Suppressor macrophage treated with lipopolysaccharide for 1 hour (primary cell): ENCODE measurements at regions not wholly inside any gene's neighbourhood (a gene's known extent, or its start where the extent isn't known, plus 50 kb on each side); places are given as distances from the start of the nearest gene placed in this dataset.
"Not testable (repeated sequence)": the region's sequence is repeated elsewhere in the genome, so short reads cannot be mapped to it uniquely, and the experiment has no call there.

Experiments
- DNase-seq, 3 donors: peaks; one replicate each; pipeline ENCODE4 v3.0.0-alpha.2; 2020 to 2022

DNA sequence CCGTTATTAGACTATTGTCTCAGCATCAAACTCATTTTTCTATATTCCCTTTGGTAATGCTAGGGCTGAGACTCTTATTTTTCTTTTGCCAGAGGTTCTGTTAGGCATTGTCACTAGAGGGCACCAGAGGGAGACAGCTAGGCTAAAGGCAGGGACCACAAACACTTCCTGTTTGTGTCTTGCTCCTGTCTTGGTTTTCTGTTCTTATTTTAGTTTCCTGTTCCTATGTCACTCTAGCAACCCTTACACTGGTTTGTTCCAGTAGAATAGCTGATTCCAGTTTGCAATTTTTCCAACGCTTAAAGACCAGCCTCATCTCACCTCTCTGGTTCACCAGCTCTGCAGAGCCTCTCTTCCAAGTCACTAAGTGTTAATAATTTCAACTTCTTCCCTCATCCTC lies 772.0 kb downstream of the DIAPH3 start:
- DNase-seq = peak; percentile 81 to 86 (median 83)

DNA sequence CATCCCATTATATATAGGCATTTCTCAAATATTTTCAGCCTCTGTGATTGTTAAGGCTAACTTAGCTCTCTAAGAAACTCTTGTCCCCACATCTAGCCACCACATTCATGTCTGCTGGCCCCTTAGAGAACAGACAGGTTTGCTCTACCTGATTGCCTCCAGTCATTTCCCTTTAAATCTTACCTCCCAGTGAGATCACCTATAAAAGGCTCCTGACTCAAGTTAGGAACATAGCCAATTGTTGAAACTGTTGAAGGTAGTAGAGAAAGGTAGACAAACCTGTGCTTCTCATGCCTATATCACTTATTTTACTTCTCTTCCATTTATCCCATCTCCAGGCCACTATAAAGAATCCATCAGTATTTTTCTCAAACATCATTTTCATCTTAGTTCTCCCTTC lies 771.4 kb downstream of the DIAPH3 start:
- DNase-seq = no peak

DNA sequence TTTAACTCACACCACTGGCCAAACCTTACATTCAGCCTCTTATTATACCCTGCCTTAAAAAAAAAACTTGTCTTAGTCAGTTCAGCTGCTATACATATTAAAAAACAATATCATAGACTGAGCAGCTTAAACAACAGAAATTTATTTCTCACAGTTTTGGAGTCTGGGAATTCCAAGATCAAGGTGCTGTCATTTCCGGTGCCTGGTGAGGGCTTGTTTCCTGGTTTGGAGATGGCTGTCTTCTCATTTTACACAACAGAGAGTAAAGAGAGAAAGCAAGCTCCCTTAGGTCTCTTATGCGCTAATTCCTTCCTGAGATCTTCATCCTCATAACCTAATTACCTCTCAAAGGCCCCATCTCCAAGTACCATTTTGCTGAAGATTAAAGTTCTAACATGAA lies 769.2 kb downstream of the DIAPH3 start:
- no peak for DNase-seq

DNA sequence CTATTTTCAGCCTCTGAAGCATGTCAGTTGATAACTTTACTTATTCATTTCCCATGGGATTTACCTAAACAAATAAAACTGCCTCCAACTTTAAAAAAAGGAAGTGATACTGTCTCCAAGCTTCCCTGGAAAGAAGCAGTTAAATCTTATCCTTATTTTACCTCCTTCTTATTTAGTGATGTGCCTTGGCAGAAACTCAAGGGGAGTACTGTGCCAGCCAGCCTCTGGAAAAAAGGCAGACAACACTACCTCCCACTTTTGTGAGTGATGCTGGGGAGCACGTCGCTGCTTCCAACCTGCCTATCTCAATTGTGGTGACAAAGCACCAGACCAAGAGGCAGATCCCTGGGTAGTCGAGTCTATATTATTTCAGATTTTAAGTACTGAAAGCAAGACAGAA lies 765.6 kb downstream of the DIAPH3 start:
- DNase-seq = no peak

DNA sequence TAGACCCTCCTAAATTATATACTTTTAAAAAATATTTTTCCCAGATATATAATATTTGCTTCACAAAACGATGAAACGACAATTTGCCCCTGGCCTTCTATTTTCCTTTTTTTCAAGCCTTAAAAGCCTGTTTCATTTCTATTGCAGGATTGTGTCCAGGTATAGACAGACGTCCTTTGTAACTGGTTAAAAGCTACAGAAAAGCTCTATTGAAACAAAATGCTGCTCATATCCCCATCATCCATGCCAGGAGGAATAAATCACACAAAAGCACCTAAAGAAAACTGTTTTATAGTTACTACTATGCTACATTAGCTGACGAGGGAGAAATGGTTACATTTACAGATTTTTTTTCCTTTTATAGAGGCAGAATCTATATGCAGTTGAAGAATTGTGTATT lies 765.1 kb downstream of the DIAPH3 start:
- no peak for DNase-seq

DNA sequence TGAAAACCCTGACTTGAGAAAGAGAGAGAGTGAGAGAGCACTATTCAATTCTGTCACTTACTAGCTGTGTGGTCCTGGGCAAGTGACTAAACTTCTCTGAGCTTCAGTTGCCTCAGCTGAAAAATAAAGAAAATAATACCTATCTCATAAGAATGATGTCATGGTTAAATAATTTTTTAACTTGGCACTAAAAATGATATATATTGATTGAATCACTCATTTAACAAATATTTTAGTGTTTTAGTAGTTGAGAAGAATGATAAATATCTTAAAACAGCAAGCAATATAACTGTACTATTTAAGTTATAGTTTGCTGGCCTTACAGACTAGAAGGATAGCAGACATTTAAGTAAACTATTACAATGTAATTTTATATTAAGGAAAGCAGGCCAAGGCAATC lies 764.2 kb downstream of the DIAPH3 start:
- DNase-seq = no peak

DNA sequence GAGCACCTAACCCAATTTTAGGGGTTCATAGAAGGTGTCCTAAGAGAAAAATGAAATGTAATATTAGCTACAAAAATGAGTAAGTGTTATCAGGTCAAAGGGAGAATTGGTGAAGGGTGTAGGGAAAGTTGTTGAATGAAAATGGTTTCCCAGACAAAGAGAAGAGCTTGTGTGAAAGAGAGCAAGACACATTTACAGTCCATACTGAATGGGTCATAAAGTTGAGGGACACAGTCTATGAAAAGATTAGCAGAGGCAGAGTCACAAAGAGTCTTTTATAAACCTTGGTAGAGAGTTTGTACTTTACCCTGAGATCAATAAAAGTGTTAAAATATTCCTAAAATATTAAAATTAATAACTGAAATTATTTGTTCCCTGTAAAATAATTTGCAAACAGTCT lies 759.4 kb downstream of the DIAPH3 start:
- DNase-seq = no peak

DNA sequence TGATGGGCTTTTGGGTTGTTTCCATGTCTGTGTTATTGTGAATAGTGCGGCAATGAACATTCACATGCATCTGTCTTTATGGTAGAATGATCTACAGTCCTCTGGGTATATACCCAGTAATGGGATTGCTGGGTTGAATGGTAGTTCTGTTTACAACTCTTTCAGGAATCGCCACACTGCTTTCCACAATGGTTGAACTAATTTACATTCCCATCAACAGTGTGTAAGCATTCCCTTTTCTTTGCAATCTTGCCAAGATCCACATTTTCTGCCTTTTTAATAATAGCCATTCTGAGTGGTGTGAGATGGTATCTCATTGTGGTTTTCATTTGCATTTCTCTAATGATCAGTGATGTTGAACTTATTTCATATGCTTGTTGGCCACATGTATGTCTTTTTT lies 756.5 kb downstream of the DIAPH3 start:
- not testable (repeated sequence) for DNase-seq

DNA sequence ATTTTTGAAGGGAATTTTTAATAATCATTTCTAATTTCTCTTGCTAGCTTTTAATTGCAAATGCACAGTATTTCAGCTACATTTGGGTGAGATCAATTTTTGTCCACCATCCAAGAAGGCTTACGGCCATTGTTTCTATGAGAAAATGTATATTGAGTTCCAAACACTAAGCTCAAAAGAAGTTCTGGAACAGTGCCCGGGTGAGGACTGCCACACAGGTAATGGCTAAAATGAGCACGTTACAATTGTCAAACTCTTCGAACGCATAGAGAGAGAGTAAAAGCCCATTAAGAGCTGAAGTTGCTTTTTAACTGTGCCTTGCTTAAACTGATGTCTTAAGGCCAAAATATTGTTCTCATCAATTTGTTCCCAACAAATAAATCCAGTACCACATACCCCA lies 755.0 kb downstream of the DIAPH3 start:
- DNase-seq = no peak

DNA sequence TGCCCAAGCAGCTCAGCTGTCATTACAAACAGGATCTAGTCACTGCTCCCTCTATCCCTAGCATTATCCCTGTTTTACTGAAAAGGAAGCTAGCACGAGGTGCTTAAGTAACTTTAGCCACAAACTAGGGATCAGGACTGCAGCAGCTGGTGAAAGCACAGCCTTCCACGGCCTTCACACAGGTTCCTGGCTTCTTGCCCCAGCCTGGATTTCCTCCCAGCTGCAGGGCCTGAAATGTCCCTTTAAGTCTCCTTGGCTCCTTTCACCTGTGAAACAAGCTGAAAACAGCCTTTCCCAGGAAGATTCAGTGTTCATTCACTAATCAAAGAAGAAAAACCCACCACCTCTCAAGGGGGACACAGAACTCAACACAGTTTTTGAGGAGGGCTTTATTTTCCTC lies 754.5 kb downstream of the DIAPH3 start:
- no peak for DNase-seq

DNA sequence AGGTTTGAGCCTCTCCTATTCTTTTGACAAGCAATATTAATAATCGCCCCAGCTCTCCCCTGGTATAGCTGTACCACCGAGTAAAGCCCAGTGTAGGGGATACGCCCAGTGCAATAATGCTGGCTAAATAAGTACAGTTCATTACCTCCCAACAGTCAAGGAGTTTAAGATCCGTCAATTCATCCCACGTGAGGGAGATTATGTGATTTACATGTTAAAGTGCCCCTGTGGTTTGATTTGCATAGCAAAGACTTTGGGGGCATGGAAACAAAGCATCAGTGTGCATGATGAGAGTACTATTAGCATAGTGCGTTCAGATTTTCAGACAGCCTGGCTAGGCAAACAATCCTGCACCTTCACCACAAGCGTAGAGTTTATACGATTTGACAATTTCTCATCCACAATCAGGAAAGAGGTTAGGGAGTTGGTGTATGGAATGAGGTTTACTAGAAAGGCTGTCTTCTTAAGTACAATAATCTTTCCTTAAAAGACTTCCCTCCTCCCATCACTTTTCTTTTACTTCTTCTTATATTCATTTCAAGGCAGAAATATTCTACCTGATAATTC lies 754.0 kb downstream of the DIAPH3 start:
- DNase-seq = no peak

DNA sequence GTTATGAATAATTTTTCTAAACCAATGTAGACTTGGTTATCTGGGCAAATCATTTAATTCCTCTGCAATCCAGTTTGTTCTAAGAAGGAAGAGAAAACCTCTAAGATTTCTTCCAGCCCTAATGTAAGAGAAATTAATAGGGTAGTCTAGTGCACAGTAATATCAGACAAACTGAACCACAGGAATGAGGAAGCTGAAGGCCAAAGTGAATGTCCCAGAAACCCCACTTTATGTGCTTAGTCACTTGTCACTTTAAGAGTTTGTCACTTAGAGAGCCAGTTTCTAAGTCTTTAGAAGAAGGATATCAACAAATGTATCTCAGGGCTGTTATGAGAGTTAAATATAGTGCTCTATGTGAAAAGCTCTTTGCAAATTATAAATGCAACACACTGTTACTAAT lies 750.6 kb downstream of the DIAPH3 start:
- peak; percentile 7 to 40 (median 13) for DNase-seq

DNA sequence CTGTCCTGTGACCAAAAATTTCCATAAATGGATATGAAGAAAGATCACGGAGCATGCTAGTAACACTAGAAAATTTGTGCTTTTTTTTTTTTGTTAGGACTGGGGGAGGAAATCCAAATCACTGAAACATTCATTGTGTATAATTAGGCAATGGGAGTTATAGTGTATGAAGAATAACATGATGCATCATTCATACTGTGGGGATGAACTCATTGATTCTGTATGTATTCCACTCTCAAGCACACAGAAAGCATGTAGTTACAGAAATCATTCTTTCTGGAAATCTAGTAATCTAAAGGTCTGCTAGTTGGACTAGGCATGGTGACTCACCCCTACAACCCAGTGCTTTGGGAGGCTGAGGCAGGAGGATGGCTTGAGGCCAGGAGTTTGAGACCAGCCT lies 749.7 kb downstream of the DIAPH3 start:
- DNase-seq = no peak

DNA sequence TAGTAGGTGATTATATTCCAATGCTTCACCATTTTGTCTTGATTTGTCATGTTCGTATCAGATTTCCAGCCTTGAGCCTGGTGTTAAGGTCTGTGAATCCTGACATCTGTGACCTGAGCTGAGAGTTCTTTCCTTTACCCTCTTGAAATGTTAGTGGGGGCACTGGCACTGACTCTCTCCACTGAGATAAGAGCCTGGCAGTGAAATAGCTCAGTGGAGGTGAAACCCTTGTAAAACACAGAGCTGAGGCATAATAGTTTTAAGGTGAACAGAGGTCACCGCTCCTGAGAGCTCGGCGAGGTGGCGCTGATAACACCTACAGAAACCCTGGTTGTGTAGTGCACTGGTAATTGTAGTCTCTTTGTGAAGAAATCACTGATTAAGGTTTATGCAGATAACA lies 748.2 kb downstream of the DIAPH3 start:
- no peak for DNase-seq

DNA sequence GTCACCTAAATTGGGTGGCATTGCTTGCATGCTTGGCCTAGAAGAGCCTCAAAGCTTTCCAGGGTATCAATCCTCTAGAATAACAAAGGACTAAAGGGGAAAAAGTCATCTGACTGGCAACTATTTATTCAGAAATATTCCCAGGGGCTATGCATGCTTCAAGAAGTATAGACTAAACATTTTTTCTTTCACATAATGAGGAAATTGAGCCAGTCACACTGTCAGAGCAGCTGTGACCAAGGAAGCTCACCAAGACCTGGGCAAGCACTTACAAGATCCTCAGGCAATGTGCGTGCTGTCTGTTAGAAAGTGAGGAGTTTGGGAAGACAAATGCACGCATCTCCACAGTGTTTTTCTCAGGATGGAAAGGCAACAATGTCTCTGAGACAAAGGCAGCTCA lies 747.2 kb downstream of the DIAPH3 start:
- DNase-seq = no peak

DNA sequence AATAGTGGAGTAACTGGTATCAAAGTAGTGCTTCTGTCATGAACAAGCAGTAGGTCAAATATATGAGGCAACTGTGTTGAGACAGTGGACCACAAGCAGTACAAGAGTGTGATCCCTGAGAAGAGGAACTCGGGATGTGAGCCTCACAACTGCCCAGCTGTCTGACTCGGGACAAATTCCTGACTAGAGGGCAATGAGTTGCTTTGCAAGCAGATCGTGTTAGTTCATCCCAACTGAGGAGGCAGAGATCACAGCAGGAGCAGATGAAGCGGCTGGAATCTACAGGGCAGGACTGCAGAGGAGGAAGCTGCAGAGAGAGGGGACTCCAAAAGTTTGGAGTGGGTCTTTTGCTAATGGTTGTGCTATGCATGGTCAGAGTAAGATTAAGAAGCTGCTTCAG lies 741.1 kb downstream of the DIAPH3 start:
- peak in 1 of 3 donors; percentile 0 for DNase-seq

DNA sequence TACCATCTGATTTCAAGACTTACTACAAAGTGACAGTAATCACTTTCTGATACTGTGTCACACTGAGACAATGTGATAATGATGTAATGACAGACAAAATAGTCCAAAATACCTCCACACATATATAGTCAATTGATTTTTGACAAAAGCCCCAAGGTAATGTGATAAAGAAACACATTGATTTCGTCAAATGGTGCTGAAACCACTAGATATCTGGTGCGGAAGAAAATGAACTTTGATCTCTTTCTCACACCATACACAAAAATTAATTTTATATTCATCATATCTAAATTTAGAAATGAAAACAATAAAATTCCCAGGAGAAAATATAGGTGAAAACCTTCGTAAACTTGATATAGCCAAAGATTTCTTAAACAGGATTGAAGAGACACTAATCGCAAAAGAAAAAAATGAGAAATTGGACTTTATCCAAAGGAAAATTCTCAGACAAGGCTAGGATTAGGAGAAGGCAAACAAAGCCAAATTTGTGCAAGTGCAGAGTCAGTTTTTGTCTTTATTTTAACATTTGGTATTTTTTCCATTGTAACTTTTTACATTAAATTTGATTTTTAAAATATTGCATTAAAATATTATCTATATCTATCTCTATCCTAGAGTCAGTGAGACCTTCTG lies 739.9 kb downstream of the DIAPH3 start:
- no peak for DNase-seq

DNA sequence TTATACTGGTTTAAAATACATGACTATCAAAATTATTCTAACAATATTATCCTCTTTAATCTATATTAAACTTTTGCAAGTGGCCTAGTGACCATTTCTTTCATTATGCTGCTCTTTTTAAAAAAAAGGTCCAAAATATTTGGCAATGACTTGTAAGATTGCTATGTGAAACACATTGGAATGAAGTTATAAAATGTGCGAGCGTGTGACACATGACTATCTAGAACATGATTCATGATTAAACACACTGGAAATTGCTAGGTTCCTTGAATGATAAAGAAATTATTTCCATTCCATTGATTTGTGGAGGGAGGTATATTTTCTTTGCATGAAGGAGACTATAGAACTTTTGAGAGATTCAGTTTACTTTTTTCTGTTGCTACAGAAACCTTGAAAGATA lies 739.1 kb downstream of the DIAPH3 start:
- no peak for DNase-seq

DNA sequence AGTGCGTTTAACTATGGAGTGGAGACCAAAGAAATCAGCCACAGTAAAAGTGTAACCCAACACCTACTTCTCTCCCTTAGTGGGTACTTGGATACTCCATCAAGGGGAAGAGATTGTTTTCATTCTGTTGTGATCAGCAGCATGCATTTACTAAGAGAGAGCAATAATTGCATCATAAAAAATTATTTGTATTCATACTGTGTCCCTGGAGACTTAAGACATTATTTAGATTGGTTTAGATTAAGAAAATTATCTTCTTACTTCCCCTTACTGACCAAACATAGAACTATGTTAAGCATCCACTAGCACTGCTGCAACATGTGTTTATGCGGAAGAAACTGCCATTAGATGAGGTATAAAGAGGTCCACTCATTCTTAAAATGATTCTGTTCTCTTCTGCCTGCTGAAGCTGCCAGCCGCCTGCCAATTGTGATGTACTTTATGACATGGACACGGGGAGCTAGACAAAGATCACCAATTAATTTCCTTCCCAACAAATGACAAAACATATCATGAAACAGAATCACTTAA lies 738.5 kb downstream of the DIAPH3 start:
- DNase-seq = no peak

DNA sequence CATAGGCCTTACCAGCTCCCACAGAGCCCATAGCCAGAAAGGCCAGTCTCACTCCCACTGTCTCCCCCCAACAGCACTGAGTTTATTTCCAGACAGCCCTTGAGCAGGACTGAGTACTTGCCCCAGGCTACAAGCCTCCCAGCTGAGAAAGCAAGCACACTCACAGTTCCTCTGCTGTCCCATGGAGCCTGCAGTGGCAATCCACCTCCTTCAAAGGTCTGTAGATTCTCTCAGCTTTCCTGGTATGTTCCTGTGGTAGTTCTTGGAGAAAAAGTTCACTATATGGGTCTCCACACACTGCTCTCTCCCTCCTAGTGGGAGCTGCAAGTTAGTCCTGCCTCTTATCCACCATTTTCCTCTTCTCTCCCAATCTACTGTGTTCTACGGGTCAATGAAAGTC lies 728.7 kb downstream of the DIAPH3 start:
- DNase-seq = no peak

DNA sequence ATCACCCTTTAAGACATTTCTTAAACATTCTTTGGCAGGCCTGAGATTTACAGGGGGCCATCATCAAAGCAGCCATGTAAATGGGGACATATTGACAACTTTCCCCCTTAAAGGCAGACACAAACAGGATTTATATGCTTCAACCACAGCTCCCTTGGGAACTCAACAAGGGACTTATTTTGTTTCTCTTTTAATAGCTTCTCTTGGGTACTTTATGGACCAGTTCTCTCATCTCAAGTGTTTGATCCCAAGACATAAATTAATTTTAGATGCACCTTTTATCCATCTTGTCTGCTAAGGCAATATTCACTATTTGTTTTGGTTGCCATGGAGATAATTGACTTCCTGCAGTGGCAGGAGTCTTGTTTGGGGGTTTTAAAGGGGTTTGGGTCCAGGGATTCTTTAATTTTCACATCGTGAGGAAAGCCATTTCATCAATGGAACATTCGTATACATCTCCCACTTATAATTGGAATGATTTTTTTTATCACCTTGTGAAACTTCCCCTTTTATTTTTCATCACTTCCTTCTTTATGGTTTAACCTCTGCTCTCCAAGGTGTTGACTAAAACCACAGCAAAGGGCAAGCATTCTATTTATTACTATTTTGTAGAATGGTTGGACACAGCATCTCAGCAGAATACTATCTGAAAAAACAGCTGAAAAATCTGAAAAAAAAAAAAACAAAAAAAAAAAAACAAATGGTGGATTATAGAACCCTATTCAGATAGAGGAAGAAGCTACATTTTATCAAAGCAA lies 726.0 kb downstream of the DIAPH3 start:
- peak in 2 of 3 donors; percentile 10 to 32 for DNase-seq

DNA sequence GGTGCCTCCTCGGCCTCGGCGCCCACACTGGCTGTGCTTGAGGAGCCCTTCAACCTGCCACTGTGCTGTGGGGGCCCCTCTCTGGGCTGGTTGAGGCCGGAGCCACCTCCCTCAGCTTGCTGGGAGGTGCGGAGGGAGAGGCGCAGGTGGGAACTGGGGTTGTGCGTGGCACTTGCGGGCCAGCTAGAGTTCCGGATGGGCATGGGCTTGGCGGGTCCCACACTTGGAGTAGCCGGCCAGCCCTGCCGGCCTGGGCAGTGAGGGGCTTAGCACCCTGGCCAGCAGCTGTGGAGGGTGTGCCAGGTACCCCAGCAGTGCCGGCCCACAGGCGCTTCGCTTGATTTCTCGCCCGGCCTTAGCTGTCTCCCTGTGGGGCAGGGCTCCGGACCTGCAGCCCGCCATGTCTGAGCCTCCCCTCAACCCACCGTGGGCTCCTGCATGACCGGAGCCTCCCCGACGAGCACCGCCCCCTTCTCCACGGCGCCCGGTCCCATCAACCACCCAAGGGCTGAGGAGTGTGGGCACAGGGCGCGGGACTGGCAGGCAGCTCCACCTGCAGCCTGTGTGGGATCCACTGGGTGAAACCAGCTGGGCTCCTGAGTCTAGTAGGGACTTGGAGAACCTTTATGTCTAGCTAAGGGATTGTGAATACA lies 723.8 kb downstream of the DIAPH3 start:
- DNase-seq = no peak

DNA sequence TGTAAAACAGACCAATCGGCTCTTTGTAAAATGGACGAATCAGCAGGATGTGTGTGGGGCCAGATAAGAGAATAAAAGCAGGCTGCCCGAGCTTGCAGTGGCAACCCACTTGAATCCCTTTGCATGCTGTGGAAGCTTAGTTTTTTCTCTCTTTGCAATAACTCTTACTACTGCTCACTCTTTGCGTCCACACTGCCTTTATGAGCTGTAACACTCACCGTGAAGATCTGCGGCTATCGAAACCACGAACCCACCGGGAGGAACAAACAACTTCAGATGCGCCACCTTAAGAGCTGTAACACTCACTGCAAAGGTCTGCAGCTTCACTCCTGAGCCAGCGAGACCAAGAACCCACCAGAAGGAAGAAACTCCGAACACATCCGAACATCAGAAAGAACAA lies 722.7 kb downstream of the DIAPH3 start:
- DNase-seq = not testable (repeated sequence)
